Hepatocyte (in vitro differentiated cells): ENCODE measurements at regions not wholly inside any gene's neighbourhood (a gene's known extent, or its start where the extent isn't known, plus 50 kb on each side); places are given as distances from the start of the nearest gene placed in this dataset.

Source experiments
- DNase-seq: peaks from one replicate; pipeline ENCODE4 v3.0.0-alpha.2; 2016; ENCODE audit warnings: low spot score
- H2AFZ ChIP-seq: fragments of 200-600 bp; sonication (generic); 2 replicates; pipeline ENCODE4 v1.6.0; 2016; ENCODE audit warnings: antibody characterized with exemption, mild to moderate bottlenecking
- H3K27ac ChIP-seq: fragments of 200-600 bp; sonication (generic); 2 replicates; pipeline ENCODE4 v1.5.1; 2016; ENCODE audit warnings: mild to moderate bottlenecking
- H3K27me3 ChIP-seq: fragments of 200-600 bp; sonication (generic); 2 replicates; pipeline ENCODE4 v1.6.1; 2016
- H3K36me3 ChIP-seq: fragments of 200-600 bp; sonication (generic); replicated peaks from 2 replicates; pipeline ENCODE4 v1.5.1; 2016; ENCODE audit warnings: low read depth; ENCODE audit not compliant: insufficient read depth
- H3K4me1 ChIP-seq: fragments of 200-600 bp; sonication (generic); 2 replicates; pipeline ENCODE4 v1.5.1; 2016; ENCODE audit warnings: mild to moderate bottlenecking, moderate library complexity; ENCODE audit not compliant: insufficient read depth
- H3K4me2 ChIP-seq: fragments of 200-600 bp; sonication (generic); 2 replicates; pipeline ENCODE4 v1.6.0; 2016
- H3K4me3 ChIP-seq: fragments of 200-600 bp; sonication (generic); 2 replicates; pipeline ENCODE4 v1.5.1; 2016; ENCODE audit warnings: mild to moderate bottlenecking
- H3K79me2 ChIP-seq: fragments of 200-600 bp; sonication (generic); 2 replicates; pipeline ENCODE4 v1.6.0; 2017; ENCODE audit warnings: mild to moderate bottlenecking
- H3K9me2 ChIP-seq: fragments of 200-600 bp; sonication (generic); replicated peaks from 2 replicates; pipeline ENCODE4 v1.6.0; 2017; ENCODE audit warnings: mild to moderate bottlenecking; ENCODE audit not compliant: insufficient read depth
- H3K9me3 ChIP-seq: fragments of 200-600 bp; sonication (generic); 2 replicates; pipeline ENCODE4 v1.5.1; 2016; ENCODE audit warnings: low read depth, mild to moderate bottlenecking
- H4K20me1 ChIP-seq: fragments of 200-600 bp; sonication (generic); 2 replicates; pipeline ENCODE4 v1.6.0; 2016; ENCODE audit warnings: mild to moderate bottlenecking; ENCODE audit not compliant: insufficient read depth, poor library complexity, severe bottlenecking
- EZH2 ChIP-seq: fragments of 200-600 bp; sonication (generic); IDR thresholded peaks from 2 replicates; pipeline ENCODE4 v1.6.1; 2016; ENCODE audit warnings: antibody characterized with exemption, mild to moderate bottlenecking, borderline replicate concordance
- EZH2phosphoT487 ChIP-seq: fragments of 200-600 bp; sonication (generic); IDR thresholded peaks from one replicate; pipeline ENCODE4 v1.6.1; 2018; ENCODE audit warnings: antibody characterized with exemption, mild to moderate bottlenecking, low read depth, moderate library complexity; ENCODE audit not compliant: unreplicated experiment, severe bottlenecking
- WGBS: methylation state at CpG from one replicate; pipeline ENCODE4 v1.1.6; 2016; ENCODE audit warnings: low lambda C conversion rate; ENCODE audit errors: missing lambda C conversion rate; 5-methylcytosine and 5-hydroxymethylcytosine counted together
- TF ChIP-seq, protein P1 (sequence below): fragments of 200-600 bp; sonication (generic); IDR thresholded peaks from 2 replicates; pipeline ENCODE4 v1.5.1; 2016; ENCODE audit warnings: antibody characterized with exemption, mild to moderate bottlenecking; ENCODE audit not compliant: poor library complexity

GRCh38 chr11:37286890-37287289 is 688.9 kb upstream of the RAG2 start:
- Histone ChIP-seq H3K27ac (no peak overlapping the region), H3K9me3 (no peaks in the 10 kb centered on the region), H3K4me1 (no peaks in the 10 kb centered on the region), H4K20me1 (no peaks in the 10 kb centered on the region), H3K9me2 (no peaks in the 10 kb centered on the region), H3K79me2 (no peaks in the 10 kb centered on the region), H2AFZ (no peak overlapping the region), H3K4me2 (no peak overlapping the region), H3K4me3 (no peak overlapping the region), H3K36me3 (no peaks in the 10 kb centered on the region), H3K27me3 (no peaks in the 10 kb centered on the region)
- 79% methylated on average over 3 of the region's 3 CpGs for WGBS
- TF ChIP-seq, protein P1, sequence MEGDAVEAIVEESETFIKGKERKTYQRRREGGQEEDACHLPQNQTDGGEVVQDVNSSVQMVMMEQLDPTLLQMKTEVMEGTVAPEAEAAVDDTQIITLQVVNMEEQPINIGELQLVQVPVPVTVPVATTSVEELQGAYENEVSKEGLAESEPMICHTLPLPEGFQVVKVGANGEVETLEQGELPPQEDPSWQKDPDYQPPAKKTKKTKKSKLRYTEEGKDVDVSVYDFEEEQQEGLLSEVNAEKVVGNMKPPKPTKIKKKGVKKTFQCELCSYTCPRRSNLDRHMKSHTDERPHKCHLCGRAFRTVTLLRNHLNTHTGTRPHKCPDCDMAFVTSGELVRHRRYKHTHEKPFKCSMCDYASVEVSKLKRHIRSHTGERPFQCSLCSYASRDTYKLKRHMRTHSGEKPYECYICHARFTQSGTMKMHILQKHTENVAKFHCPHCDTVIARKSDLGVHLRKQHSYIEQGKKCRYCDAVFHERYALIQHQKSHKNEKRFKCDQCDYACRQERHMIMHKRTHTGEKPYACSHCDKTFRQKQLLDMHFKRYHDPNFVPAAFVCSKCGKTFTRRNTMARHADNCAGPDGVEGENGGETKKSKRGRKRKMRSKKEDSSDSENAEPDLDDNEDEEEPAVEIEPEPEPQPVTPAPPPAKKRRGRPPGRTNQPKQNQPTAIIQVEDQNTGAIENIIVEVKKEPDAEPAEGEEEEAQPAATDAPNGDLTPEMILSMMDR = no peak
- TF ChIP-seq EZH2 = no peak
- TF ChIP-seq EZH2phosphoT487 = no peak
- no peak for DNase-seq

- H3K27ac ChIP-seq = no peak overlapping the region
- no peaks in the 10 kb centered on the region for H3K27me3 ChIP-seq
- no peak overlapping the region for H3K4me2 ChIP-seq
- H3K4me1 ChIP-seq = no peaks in the 10 kb centered on the region
- TF ChIP-seq EZH2 = no peak
- TF ChIP-seq, protein P1 = no peak
- no peak for TF ChIP-seq EZH2phosphoT487
- DNase-seq = no peak
- H3K9me2 ChIP-seq = no peaks in the 10 kb centered on the region
- H3K9me3 ChIP-seq = no peaks in the 10 kb centered on the region
- no peaks in the 10 kb centered on the region for H3K79me2 ChIP-seq
- no peak overlapping the region for H2AFZ ChIP-seq
- no peaks in the 10 kb centered on the region for H4K20me1 ChIP-seq
- no peaks in the 10 kb centered on the region for H3K36me3 ChIP-seq
- no peak overlapping the region for H3K4me3 ChIP-seq
These were observed 684.3 kb upstream of the RAG2 start for GRCh38 chr11:37282367-37282766.

DNA sequence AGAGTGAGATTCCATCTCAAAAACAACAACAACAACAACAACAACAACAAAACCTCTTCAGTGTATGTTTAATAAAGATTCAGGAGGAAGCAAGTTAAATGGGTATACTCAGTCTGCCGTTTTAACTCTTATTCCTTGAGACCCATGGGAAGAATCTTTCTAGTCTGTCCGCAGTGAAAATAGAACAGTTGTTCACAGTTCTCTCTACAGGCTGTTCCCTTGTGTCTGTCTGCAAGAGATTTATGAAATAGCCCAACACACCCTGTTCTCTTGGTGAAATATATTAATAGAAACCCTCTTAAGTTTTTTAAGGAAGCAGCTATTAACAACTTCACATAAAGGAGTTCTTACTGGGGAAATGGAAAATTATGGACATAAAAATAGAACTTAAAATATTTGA is 682.2 kb upstream of the RAG2 start:
- Histone ChIP-seq H3K79me2 (no peaks in the 10 kb centered on the region), H3K27me3 (no peaks in the 10 kb centered on the region), H3K4me2 (no peak overlapping the region), H3K4me1 (no peaks in the 10 kb centered on the region), H3K27ac (no peak overlapping the region), H4K20me1 (no peaks in the 10 kb centered on the region), H3K9me3 (no peaks in the 10 kb centered on the region), H3K36me3 (no peaks in the 10 kb centered on the region), H3K9me2 (no peaks in the 10 kb centered on the region), H2AFZ (no peak overlapping the region), H3K4me3 (no peak overlapping the region)
- no peak for DNase-seq
- TF ChIP-seq EZH2phosphoT487 (no peak), EZH2 (no peak)
- TF ChIP-seq, protein P1 = no peak
- WGBS = 87% methylated on average over 2 of the region's 2 CpGs

DNA sequence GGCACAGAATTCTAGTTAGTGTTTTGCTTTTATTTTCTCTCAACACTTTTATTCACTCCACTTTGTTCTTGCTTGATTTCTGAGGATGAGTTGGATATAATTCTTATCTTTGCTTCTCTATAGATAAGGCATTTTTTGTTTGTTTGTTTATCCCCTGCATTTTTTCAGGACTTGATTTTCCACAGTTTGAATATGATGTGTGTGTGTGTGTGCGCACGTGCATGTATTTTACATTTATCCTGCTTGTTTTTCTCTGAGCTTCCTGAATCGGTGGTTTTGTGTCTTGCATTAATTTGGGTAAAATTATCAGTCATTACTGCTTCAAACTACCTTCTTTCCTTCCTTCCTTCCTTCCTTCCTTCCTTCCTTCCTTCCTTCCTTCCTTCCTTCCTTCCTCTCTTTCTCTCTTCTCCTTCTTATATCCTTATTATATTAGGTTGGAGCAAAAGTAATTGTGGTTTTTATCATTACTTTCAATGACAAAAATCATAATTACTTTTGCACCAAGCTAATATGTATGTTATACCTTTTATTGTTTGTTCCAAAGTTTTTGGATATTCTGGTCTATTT is 679.9 kb upstream of the RAG2 start:
- TF ChIP-seq EZH2 = no peak
- TF ChIP-seq, protein P1 = no peak
- no peak for TF ChIP-seq EZH2phosphoT487
- DNase-seq = no peak
- no peaks in the 10 kb centered on the region for H3K9me3 ChIP-seq
- H3K79me2 ChIP-seq = no peaks in the 10 kb centered on the region
- H3K27me3 ChIP-seq = no peaks in the 10 kb centered on the region
- no peaks in the 10 kb centered on the region for H3K36me3 ChIP-seq
- H3K4me1 ChIP-seq = no peaks in the 10 kb centered on the region
- WGBS = 88% methylated on average over 3 of the region's 3 CpGs
- no peaks in the 10 kb centered on the region for H3K9me2 ChIP-seq
- H3K4me2 ChIP-seq = no peak overlapping the region
- no peak overlapping the region for H2AFZ ChIP-seq
- no peak overlapping the region for H3K27ac ChIP-seq
- no peak overlapping the region for H3K4me3 ChIP-seq
- H4K20me1 ChIP-seq = no peaks in the 10 kb centered on the region
